Endothelial cell of umbilical vein (primary cell): ENCODE measurements at regions not wholly inside any gene's neighbourhood (a gene's known extent, or its start where the extent isn't known, plus 50 kb on each side); places are given as distances from the start of the nearest gene placed in this dataset.

Experiments used
- BruUV-seq: library from RNA; stranded (reverse); fragments of 400-500 nt; replicated peaks from 2 replicates; lab custom pipeline; 2021; lab: Mats Ljungman, UMichigan
- CTCF ChIA-PET: fragments of 300-600, 350-600 bp; sonication (Branson Sonifier 250); formaldehyde crosslinking; loops from one replicate; lab custom pipeline; 2021; ENCODE audit warnings: antibody characterized with exemption, inconsistent platforms; lab: Charles Lee
- POLR2A ChIA-PET: fragments of 300-600, 350-600 bp; sonication (Branson Sonifier 250); formaldehyde crosslinking; loops from one replicate; lab custom pipeline; 2021; ENCODE audit warnings: antibody characterized with exemption, inconsistent platforms; lab: Charles Lee
- DNase-seq: peaks from one replicate; pipeline ENCODE4 v3.0.0-alpha.2; 2011; ENCODE audit warnings: low read depth, low spot score
- FAIRE-seq: peaks from 2 replicates; lab custom pipeline; 2011; peaks lifted over from hg19 to GRCh38; lab: Jason Lieb, UNC
- H2AFZ ChIP-seq: 2 replicates; pipeline ENCODE4 v1.6.0; 2012; ENCODE audit warnings: low read depth, low read length, control low read depth, inconsistent platforms
- H3K27ac ChIP-seq: 2 replicates; pipeline ENCODE4 v1.5.1; 2011; ENCODE audit warnings: low read depth, mild to moderate bottlenecking, control low read depth, low read length, moderate library complexity; ENCODE audit not compliant: insufficient read depth
- H3K27me3 ChIP-seq, 2 experiments: 2 replicates each; pipeline versions ENCODE4 v1.6.0 to v1.6.1; 2011; ENCODE audit warnings: low read length in 2 of 2, mixed read lengths in 1 of 2; ENCODE audit not compliant: control insufficient read depth in 2 of 2, insufficient read depth in 2 of 2
- H3K36me3 ChIP-seq, 2 experiments: 2 replicates in 1 of 2; 3 replicates in 1 of 2; pipeline ENCODE4 v1.5.1; 2011; ENCODE audit warnings: low read length in 2 of 2, mild to moderate bottlenecking in 1 of 2, moderate library complexity in 1 of 2; ENCODE audit not compliant: control insufficient read depth in 2 of 2, insufficient read depth in 2 of 2; ENCODE audit errors: extremely low read depth in 1 of 2
- H3K4me1 ChIP-seq: 3 replicates; pipeline ENCODE4 v1.5.1; 2011; ENCODE audit warnings: mild to moderate bottlenecking, low read length; ENCODE audit not compliant: control insufficient read depth, insufficient read depth; ENCODE audit errors: extremely low read depth
- H3K4me2 ChIP-seq: 2 replicates; pipeline ENCODE4 v1.6.1; 2011; ENCODE audit warnings: low read length, control low read depth, mixed read lengths; ENCODE audit not compliant: insufficient read depth
- H3K4me3 ChIP-seq, 3 experiments: fragments of 200-600 bp in 1 of 3; sonication (generic), shearing (Covaris generic) in 1 of 3; replicated peaks in 1 of 3; 2 replicates each; pipeline ENCODE4 v1.5.1; 2011 to 2016; ENCODE audit warnings: control low read depth in 3 of 3, low read length in 3 of 3, mild to moderate bottlenecking in 2 of 3, inconsistent platforms in 1 of 3, low read depth in 1 of 3, moderate library complexity in 1 of 3; ENCODE audit not compliant: insufficient read depth in 1 of 3
- H3K79me2 ChIP-seq: 2 replicates; pipeline ENCODE4 v1.6.0; 2012; ENCODE audit warnings: low read length, inconsistent platforms; ENCODE audit not compliant: control insufficient read depth, insufficient read depth
- H3K9ac ChIP-seq: replicated peaks from 2 replicates; pipeline ENCODE3; 2011; ENCODE audit warnings: low read length, control low read depth; ENCODE audit not compliant: insufficient read depth; ENCODE audit errors: extremely low read depth
- H3K9me1 ChIP-seq: replicated peaks from 3 replicates; pipeline ENCODE4 v1.6.0; 2011; ENCODE audit warnings: mild to moderate bottlenecking, low read length; ENCODE audit not compliant: control insufficient read depth, insufficient read depth; ENCODE audit errors: extremely low read depth
- H3K9me3 ChIP-seq: replicated peaks from 2 replicates; pipeline ENCODE4 v1.5.1; 2012; ENCODE audit warnings: low read length, inconsistent platforms; ENCODE audit not compliant: control insufficient read depth, insufficient read depth
- H4K20me1 ChIP-seq: replicated peaks from 2 replicates; pipeline ENCODE3; 2011; ENCODE audit warnings: mild to moderate bottlenecking, low read length; ENCODE audit not compliant: control insufficient read depth, insufficient read depth; ENCODE audit errors: extremely low read depth
- EZH2 ChIP-seq: IDR thresholded peaks from 2 replicates; pipeline ENCODE4 v1.6.1; 2012; ENCODE audit warnings: borderline replicate concordance, low read depth, mild to moderate bottlenecking, moderate library complexity, low read length, inconsistent platforms; ENCODE audit not compliant: severe bottlenecking
- FOS ChIP-seq: IDR thresholded peaks from 2 replicates; pipeline ENCODE4 v1.6.1; 2011; ENCODE audit warnings: mild to moderate bottlenecking, low read length, moderate library complexity, borderline replicate concordance; ENCODE audit not compliant: insufficient read depth
- GATA2 ChIP-seq: IDR thresholded peaks from 2 replicates; pipeline ENCODE4 v1.7.0; 2011; ENCODE audit warnings: low read depth, mild to moderate bottlenecking, moderate library complexity, mixed read lengths, low read length; ENCODE audit not compliant: insufficient read length, insufficient read depth
- JUN ChIP-seq: IDR thresholded peaks from 2 replicates; pipeline ENCODE4 v1.6.1; 2011; ENCODE audit warnings: borderline replicate concordance, low read depth; ENCODE audit not compliant: insufficient read length, insufficient read depth
- MAX ChIP-seq: IDR thresholded peaks from 2 replicates; pipeline ENCODE4 v1.6.1; 2011; ENCODE audit not compliant: insufficient read depth, insufficient read length
- MYC ChIP-seq: IDR thresholded peaks from one replicate; pipeline ENCODE4 v1.6.1; 2011; ENCODE audit warnings: mild to moderate bottlenecking, low read depth, low read length
- POLR2A ChIP-seq: IDR thresholded peaks from 2 replicates; pipeline ENCODE4 v1.6.1; 2012; ENCODE audit warnings: low read depth, mild to moderate bottlenecking, control low read depth, low read length
- POLR2AphosphoS5 ChIP-seq: IDR thresholded peaks from 2 replicates; pipeline ENCODE4 v1.6.1; 2012; ENCODE audit warnings: low read depth, mild to moderate bottlenecking, control low read depth, low read length, moderate library complexity; ENCODE audit not compliant: insufficient read depth
- dilution Hi-C: fragments of 300-500 bp; cut with MboI; formaldehyde crosslinking; loops from one replicate; pipeline ENCODE4 v1.15.0; 2019; ENCODE audit warnings: low sequenced_read_pairs; ENCODE audit not compliant: extremely low pct_ligation_motif_present
- intact Hi-C: fragments of 100-400 bp; cut with micrococcal nuclease; formaldehyde crosslinking; loops from one replicate; pipeline ENCODE4 v1.10.0; 2022
- TF ChIP-seq, protein P1 (sequence below), 2 donors: IDR thresholded peaks; 1 replicate in 1 of 2; 2 replicates in 1 of 2; pipeline ENCODE4 v1.5.1; 2011; ENCODE audit warnings: low read length in 2 of 2, mild to moderate bottlenecking in 2 of 2, moderate library complexity in 2 of 2, control low read depth in 1 of 2, inconsistent platforms in 1 of 2, low read depth in 1 of 2; ENCODE audit not compliant: insufficient read depth in 1 of 2; ENCODE audit errors: extremely low read depth in 1 of 2

DNA sequence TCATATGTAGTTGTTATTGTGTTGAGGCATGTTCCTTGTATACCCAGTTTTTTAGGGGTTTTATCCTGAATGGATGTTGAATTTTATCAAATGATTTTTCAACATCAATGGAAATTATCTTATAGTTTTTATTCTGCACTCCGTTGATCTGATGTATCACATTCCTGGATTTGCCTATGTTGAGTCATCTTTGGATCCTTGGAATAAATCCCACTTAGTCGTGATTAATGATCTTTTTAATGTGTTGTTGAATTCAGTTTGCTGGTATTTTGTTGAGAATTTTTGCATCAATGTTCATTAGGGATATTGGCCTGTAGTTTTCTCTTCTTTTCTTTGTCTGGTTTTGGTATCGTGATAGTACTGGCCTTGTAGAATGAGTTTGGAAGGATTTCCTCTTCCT lies 648.6 kb upstream of the GRM3 start:
- Histone ChIP-seq H3K9me1 (no peaks in the 10 kb centered on the region), H3K9me3 (no peaks in the 10 kb centered on the region), H3K4me3 (no peak overlapping the region), H3K9ac (no peak overlapping the region), H3K27ac (no peak overlapping the region), H3K27me3 (no peaks in the 10 kb centered on the region), H3K79me2 (no peaks in the 10 kb centered on the region), H4K20me1 (no peaks in the 10 kb centered on the region), H3K36me3 (no peaks in the 10 kb centered on the region), H3K4me2 (no peak overlapping the region), H2AFZ (no peak overlapping the region), H3K4me1 (peaks cover 7% of the 10 kb centered on the region)
- POLR2A ChIA-PET: no interaction called here
- CTCF ChIA-PET: no interaction called here
- no peak for FAIRE-seq
- DNase-seq: no peak
- TF ChIP-seq FOS: peak; percentile 19
- no peak for TF ChIP-seq POLR2A
- dilution Hi-C loops: no loop called here
- BruUV-seq: no TSS peak
- intact Hi-C loops: no loop called here

GRCh38 chr7:85980740-85981139 lies 663.0 kb upstream of the GRM3 start:
- Histone ChIP-seq H3K4me2 (no peak overlapping the region), H3K27ac (no peak overlapping the region), H3K4me1 (no peaks in the 10 kb centered on the region), H3K4me3 (no peak overlapping the region), H4K20me1 (no peaks in the 10 kb centered on the region), H3K27me3 (no peaks in the 10 kb centered on the region), H3K79me2 (no peaks in the 10 kb centered on the region), H3K9ac (no peak overlapping the region), H2AFZ (no peak overlapping the region), H3K9me3 (no peaks in the 10 kb centered on the region), H3K36me3 (no peaks in the 10 kb centered on the region), H3K9me1 (no peaks in the 10 kb centered on the region)
- BruUV-seq: no TSS peak
- intact Hi-C loops (no loop called here), dilution Hi-C loops (no loop called here)
- CTCF ChIA-PET: no interaction called here
- TF ChIP-seq, protein P1, sequence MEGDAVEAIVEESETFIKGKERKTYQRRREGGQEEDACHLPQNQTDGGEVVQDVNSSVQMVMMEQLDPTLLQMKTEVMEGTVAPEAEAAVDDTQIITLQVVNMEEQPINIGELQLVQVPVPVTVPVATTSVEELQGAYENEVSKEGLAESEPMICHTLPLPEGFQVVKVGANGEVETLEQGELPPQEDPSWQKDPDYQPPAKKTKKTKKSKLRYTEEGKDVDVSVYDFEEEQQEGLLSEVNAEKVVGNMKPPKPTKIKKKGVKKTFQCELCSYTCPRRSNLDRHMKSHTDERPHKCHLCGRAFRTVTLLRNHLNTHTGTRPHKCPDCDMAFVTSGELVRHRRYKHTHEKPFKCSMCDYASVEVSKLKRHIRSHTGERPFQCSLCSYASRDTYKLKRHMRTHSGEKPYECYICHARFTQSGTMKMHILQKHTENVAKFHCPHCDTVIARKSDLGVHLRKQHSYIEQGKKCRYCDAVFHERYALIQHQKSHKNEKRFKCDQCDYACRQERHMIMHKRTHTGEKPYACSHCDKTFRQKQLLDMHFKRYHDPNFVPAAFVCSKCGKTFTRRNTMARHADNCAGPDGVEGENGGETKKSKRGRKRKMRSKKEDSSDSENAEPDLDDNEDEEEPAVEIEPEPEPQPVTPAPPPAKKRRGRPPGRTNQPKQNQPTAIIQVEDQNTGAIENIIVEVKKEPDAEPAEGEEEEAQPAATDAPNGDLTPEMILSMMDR (IDR thresholded peaks at IDR 0.05; ENCODE audit: extremely low read depth in 1 of 2, insufficient read depth in 1 of 2, low read depth in 1 of 2, low read length in 2 of 2): no peak
- TF ChIP-seq JUN (no peak), MAX (no peak), EZH2 (no peak), FOS (no peak), POLR2A (no peak), POLR2AphosphoS5 (no peak), MYC (no peak), GATA2 (no peak)
- DNase-seq (no peak), FAIRE-seq (no peak)
- POLR2A ChIA-PET: no interaction called here
